Gastroesophageal sphincter (tissue), 3 donors: ENCODE measurements at regions not wholly inside any gene's neighbourhood (a gene's known extent, or its start where the extent isn't known, plus 50 kb on each side); places are given as distances from the start of the nearest gene placed in this dataset.

Source experiments
- CTCF ChIP-seq, 4 experiments: fragments of 200-600 bp in 2 of 4; fragments of 450-650 bp in 2 of 4; sonication (generic) in 1 of 4; IDR thresholded peaks; one replicate each; pipeline ENCODE4 v1.5.1; 2017 to 2019; ENCODE audit warnings: antibody characterized with exemption in 4 of 4, mild to moderate bottlenecking in 2 of 4, moderate library complexity in 2 of 4
- POLR2A ChIP-seq, 2 donors: fragments of 450-650 bp; IDR thresholded peaks; one replicate each; pipeline ENCODE4 v1.6.1; 2017; ENCODE audit warnings: antibody characterized with exemption in 2 of 2, mild to moderate bottlenecking in 2 of 2, moderate library complexity in 1 of 2
- POLR2AphosphoS5 ChIP-seq: sonication (generic); formaldehyde crosslinking; IDR thresholded peaks from one replicate; pipeline ENCODE4 v1.6.1; 2017; ENCODE audit warnings: antibody characterized with exemption

GRCh38 chr2:84231478-84231877 lies 227.6 kb downstream of the SUCLG1 start:
- no peak for TF ChIP-seq POLR2AphosphoS5
- TF ChIP-seq CTCF (IDR thresholded peaks at IDR 0.05), result no peak
- no peak for TF ChIP-seq POLR2A (IDR thresholded peaks at IDR 0.05)
